DMS53 (cell line): ENCODE measurements at regions not wholly inside any gene's neighbourhood (a gene's known extent, or its start where the extent isn't known, plus 50 kb on each side); places are given as distances from the start of the nearest gene placed in this dataset.
"Not testable (repeated sequence)": the region's sequence is repeated elsewhere in the genome, so short reads cannot be mapped to it uniquely, and the experiment has no call there.

ENCODE experiments used
- DNase-seq: peaks from one replicate; lab custom pipeline; 2025; lab: John Stamatoyannopoulos, UW

- no peak for DNase-seq
Measured at GRCh38 chr2:176573612-176574483, 304.6 kb downstream of the MTX2 start.

- DNase-seq = no peak
Measured at GRCh38 chr2:176574484-176575236, 305.4 kb downstream of the MTX2 start.

GRCh38 chr2:176575237-176575744 lies 306.0 kb downstream of the MTX2 start:
- peak; percentile 36 for DNase-seq

- DNase-seq = no peak
Measured at GRCh38 chr2:176577054-176577453, 307.8 kb downstream of the MTX2 start.

- not testable (repeated sequence) for DNase-seq
Measured at GRCh38 chr2:176578292-176578691, 309.1 kb downstream of the MTX2 start.

- no peak for DNase-seq
Measured at GRCh38 chr2:176579608-176580007, 310.4 kb downstream of the MTX2 start.

- DNase-seq = no peak
Measured at GRCh38 chr2:176581557-176582165, 312.4 kb downstream of the MTX2 start.

GRCh38 chr2:176582176-176582575 lies 312.9 kb downstream of the MTX2 start:
- no peak for DNase-seq

GRCh38 chr2:176582990-176583481 lies 313.8 kb downstream of the MTX2 start:
- DNase-seq = peak; percentile 84

GRCh38 chr2:176583607-176584006 lies 314.4 kb downstream of the MTX2 start:
- DNase-seq = peak; percentile 19

GRCh38 chr2:176584333-176584732 lies 315.1 kb downstream of the MTX2 start:
- DNase-seq = peak; percentile 54

GRCh38 chr2:176585291-176585690 lies 316.0 kb downstream of the MTX2 start:
- no peak for DNase-seq

GRCh38 chr2:176585791-176586190 lies 316.5 kb downstream of the MTX2 start:
- DNase-seq = no peak

GRCh38 chr2:176589287-176589686 lies 320.0 kb downstream of the MTX2 start:
- no peak for DNase-seq

GRCh38 chr2:176589825-176590440 lies 320.7 kb downstream of the MTX2 start:
- no peak for DNase-seq

- DNase-seq = no peak
Measured at GRCh38 chr2:176592216-176592615, 323.0 kb downstream of the MTX2 start.

GRCh38 chr2:176595986-176596385 lies 326.7 kb downstream of the MTX2 start:
- no peak for DNase-seq

GRCh38 chr2:176597916-176598315 lies 328.7 kb downstream of the MTX2 start:
- no peak for DNase-seq

GRCh38 chr2:176598351-176598750 lies 329.1 kb downstream of the MTX2 start:
- no peak for DNase-seq

GRCh38 chr2:176599796-176600485 lies 330.7 kb downstream of the MTX2 start:
- no peak for DNase-seq

- DNase-seq = no peak
Measured at GRCh38 chr2:176601066-176601465, 331.8 kb downstream of the MTX2 start.
